ENCODE measurements at regions not wholly inside any gene's neighbourhood (a gene's known extent, or its start where the extent isn't known, plus 50 kb on each side); places are given as distances from the start of the nearest gene placed in this dataset.

GRCh38 chr3:194797555-194798250, 112.0 kb downstream of the FAM43A start:
- peaks cover 0 to 5% (median 0%) of the 10 kb centered on the region in 5 donors for H3K27me3 Mint-ChIP-seq
- peak overlapping the region in 1 of 10 donors; percentile 4 for H3K27ac Mint-ChIP-seq
- DNase-seq = no peak
- no peak for ATAC-seq
- POLR2A ChIA-PET = interaction anchor here (1.2 kb wide), 1 partner anchor 11 kb away, joined by 3 read pairs; no protein-coding TSS in a partner anchor
- peaks cover 0 to 18% (median 12%) of the 10 kb centered on the region in 3 donors for H3K36me3 Mint-ChIP-seq
- peaks cover 0 to 6% (median under 1%) of the 10 kb centered on the region in 4 donors for H3K4me1 Mint-ChIP-seq
- H3K9me3 Mint-ChIP-seq = peaks cover 9 to 32% (median 19%) of the 10 kb centered on the region in 9 donors
- no peak overlapping the region for H3K4me3 Mint-ChIP-seq

GRCh38 chr3:194798486-194798885, 112.8 kb downstream of the FAM43A start:
- peaks cover 0 to 18% (median 12%) of the 10 kb centered on the region in 3 donors for H3K36me3 Mint-ChIP-seq
- DNase-seq (no peak), ATAC-seq (no peak)
- no peak overlapping the region for H3K4me3 Mint-ChIP-seq
- POLR2A ChIA-PET = interaction anchor here (1.2 kb wide), 1 partner anchor 10 kb away, joined by 3 read pairs; no protein-coding TSS in a partner anchor
- peaks cover 9 to 32% (median 19%) of the 10 kb centered on the region in 9 donors for H3K9me3 Mint-ChIP-seq
- H3K27ac Mint-ChIP-seq = no peak overlapping the region
- H3K4me1 Mint-ChIP-seq = peaks cover 0 to 6% (median under 1%) of the 10 kb centered on the region in 4 donors
- H3K27me3 Mint-ChIP-seq = peaks cover 0 to 9% (median 0%) of the 10 kb centered on the region in 5 donors

- Mint-ChIP-seq H3K4me1 (peaks cover 0 to 6% (median under 1%) of the 10 kb centered on the region in 4 donors), H3K27me3 (peaks cover 3 to 16% (median 6%) of the 10 kb centered on the region in 5 donors), H3K4me3 (no peak overlapping the region)
These were observed 114.3 kb downstream of the FAM43A start for GRCh38 chr3:194800002-194800401.

GRCh38 chr3:194801461-194802432, 116.1 kb downstream of the FAM43A start:
- Mint-ChIP-seq H3K4me1 (peaks cover 0 to 3% (median 0%) of the 10 kb centered on the region in 4 donors), H3K27me3 (peaks cover 5 to 23% (median 11%) of the 10 kb centered on the region in 5 donors), H3K27ac (no peak overlapping the region), H3K36me3 (peaks cover 0 to under 1% (median 0%) of the 10 kb centered on the region in 3 donors), H3K4me3 (no peak overlapping the region), H3K9me3 (peaks cover 0 to 10% (median 2%) of the 10 kb centered on the region in 9 donors)
- DNase-seq (no peak), ATAC-seq (no peak)
- POLR2A ChIA-PET = no interaction called here

More at GRCh38 chr3:194800002-194800401, 114.3 kb downstream of the FAM43A start:
- ATAC-seq (no peak), DNase-seq (no peak)
- Mint-ChIP-seq H3K27ac (no peak overlapping the region), H3K9me3 (peaks cover 8 to 26% (median 17%) of the 10 kb centered on the region in 9 donors), H3K36me3 (peaks cover 0 to 16% (median 12%) of the 10 kb centered on the region in 3 donors)
- POLR2A ChIA-PET = no interaction called here

- POLR2A ChIA-PET = no interaction called here
These were observed 119.1 kb downstream of the FAM43A start for GRCh38 chr3:194804796-194805195.

GRCh38 chr3:194805546-194805945, 119.9 kb downstream of the FAM43A start:
- POLR2A ChIA-PET = no interaction called here
- peaks cover 0 to 5% (median 0%) of the 10 kb centered on the region in 4 donors for H3K4me1 Mint-ChIP-seq
- no peak overlapping the region for H3K4me3 Mint-ChIP-seq
- no peak overlapping the region for H3K27ac Mint-ChIP-seq
- H3K27me3 Mint-ChIP-seq = peaks cover 9 to 30% (median 11%) of the 10 kb centered on the region in 5 donors
- no peaks in the 10 kb centered on the region for H3K9me3 Mint-ChIP-seq
- no peaks in the 10 kb centered on the region for H3K36me3 Mint-ChIP-seq
- DNase-seq = no peak
- no peak for ATAC-seq

More at GRCh38 chr3:194804796-194805195, 119.1 kb downstream of the FAM43A start:
- DNase-seq = no peak
- Mint-ChIP-seq H3K27ac (no peak overlapping the region), H3K9me3 (no peaks in the 10 kb centered on the region), H3K4me1 (no peaks in the 10 kb centered on the region), H3K4me3 (no peak overlapping the region), H3K27me3 (peaks cover 9 to 30% (median 11%) of the 10 kb centered on the region in 5 donors), H3K36me3 (no peaks in the 10 kb centered on the region)
- ATAC-seq = no peak

- H3K4me1 Mint-ChIP-seq = peaks cover 0 to 6% (median 0%) of the 10 kb centered on the region in 4 donors
- H3K27me3 Mint-ChIP-seq = peaks cover 9 to 30% (median 11%) of the 10 kb centered on the region in 5 donors
- no peak overlapping the region for H3K4me3 Mint-ChIP-seq
- POLR2A ChIA-PET = no interaction called here
- H3K36me3 Mint-ChIP-seq = no peaks in the 10 kb centered on the region
- ATAC-seq = no peak
- DNase-seq = no peak
- no peaks in the 10 kb centered on the region for H3K9me3 Mint-ChIP-seq
- no peak overlapping the region for H3K27ac Mint-ChIP-seq
These were observed 121.4 kb downstream of the FAM43A start for GRCh38 chr3:194806991-194807630.

GRCh38 chr3:194808640-194809097, 123.0 kb downstream of the FAM43A start:
- no peak for ATAC-seq
- H3K27me3 Mint-ChIP-seq = peaks cover 7 to 24% (median 10%) of the 10 kb centered on the region in 5 donors
- H3K27ac Mint-ChIP-seq = no peak overlapping the region

GRCh38 chr3:194809382-194809781, 123.7 kb downstream of the FAM43A start:
- POLR2A ChIA-PET = interaction anchor here (1.1 kb wide), 1 partner anchor 11 kb away, joined by 3 read pairs; no protein-coding TSS in a partner anchor
- no peak for ATAC-seq
- H3K36me3 Mint-ChIP-seq = no peaks in the 10 kb centered on the region
- no peak for DNase-seq
- peaks cover 0 to 6% (median 0%) of the 10 kb centered on the region in 4 donors for H3K4me1 Mint-ChIP-seq
- peaks cover 4 to 24% (median 9%) of the 10 kb centered on the region in 5 donors for H3K27me3 Mint-ChIP-seq
- H3K9me3 Mint-ChIP-seq = no peaks in the 10 kb centered on the region
- H3K27ac Mint-ChIP-seq = no peak overlapping the region
- H3K4me3 Mint-ChIP-seq = no peak overlapping the region

More at GRCh38 chr3:194808640-194809097, 123.0 kb downstream of the FAM43A start:
- Mint-ChIP-seq H3K36me3 (no peaks in the 10 kb centered on the region), H3K4me1 (peaks cover 0 to 6% (median 0%) of the 10 kb centered on the region in 4 donors), H3K4me3 (no peak overlapping the region), H3K9me3 (no peaks in the 10 kb centered on the region)
- no peak for DNase-seq
- POLR2A ChIA-PET = interaction anchor here (1.1 kb wide), 1 partner anchor 11 kb away, joined by 3 read pairs; no protein-coding TSS in a partner anchor

GRCh38 chr3:194810076-194810475, 124.4 kb downstream of the FAM43A start:
- H3K4me1 Mint-ChIP-seq = peaks cover 0 to 6% (median 0%) of the 10 kb centered on the region in 4 donors
- H3K27ac Mint-ChIP-seq = peak overlapping the region in 2 of 10 donors; percentile 35 to 48
- POLR2A ChIA-PET = no interaction called here
- DNase-seq (no peak), ATAC-seq (no peak)
- peaks cover 2 to 17% (median 7%) of the 10 kb centered on the region in 5 donors for H3K27me3 Mint-ChIP-seq
- H3K36me3 Mint-ChIP-seq = no peaks in the 10 kb centered on the region
- H3K9me3 Mint-ChIP-seq = no peaks in the 10 kb centered on the region
- H3K4me3 Mint-ChIP-seq = no peak overlapping the region

- Mint-ChIP-seq H3K4me1 (peaks cover 0 to 6% (median 0%) of the 10 kb centered on the region in 4 donors), H3K27me3 (peaks cover 0 to 13% (median 4%) of the 10 kb centered on the region in 5 donors), H3K36me3 (no peaks in the 10 kb centered on the region), H3K4me3 (no peak overlapping the region), H3K27ac (no peak overlapping the region), H3K9me3 (no peaks in the 10 kb centered on the region)
- ATAC-seq (no peak), DNase-seq (no peak)
- POLR2A ChIA-PET = no interaction called here
These were observed 125.4 kb downstream of the FAM43A start for GRCh38 chr3:194811118-194811517.

GRCh38 chr3:194812176-194812575, 126.5 kb downstream of the FAM43A start:
- H3K36me3 Mint-ChIP-seq = no peaks in the 10 kb centered on the region
- ATAC-seq = no peak
- POLR2A ChIA-PET = no interaction called here

More at GRCh38 chr3:194812176-194812575, 126.5 kb downstream of the FAM43A start:
- no peak for DNase-seq
- Mint-ChIP-seq H3K4me1 (peaks cover 0 to 6% (median 0%) of the 10 kb centered on the region in 4 donors), H3K4me3 (no peak overlapping the region), H3K27ac (no peak overlapping the region), H3K9me3 (no peaks in the 10 kb centered on the region), H3K27me3 (peaks cover 0 to 7% (median 0%) of the 10 kb centered on the region in 5 donors)

All from naive thymus-derived CD8-positive, alpha-beta T cell (primary cell).